Heart left ventricle (tissue), 16 donors: ENCODE measurements at regions not wholly inside any gene's neighbourhood (a gene's known extent, or its start where the extent isn't known, plus 50 kb on each side); places are given as distances from the start of the nearest gene placed in this dataset.
"Not testable (repeated sequence)": the region's sequence is repeated elsewhere in the genome, so short reads cannot be mapped to it uniquely, and the experiment has no call there.

Experiments used
- ATAC-seq, 4 donors: fragments of 200-7000 bp; cut with Tn5 transposase; one replicate each; pipeline ENCODE4 v1.9.1; 2020 to 2022; ENCODE audit warnings: moderate library complexity in 4 of 4, mild to moderate bottlenecking in 3 of 4, moderate number of reproducible peaks in 1 of 4
- DNase-seq, 5 donors: peaks; one replicate each; pipeline ENCODE4 v3.0.0-alpha.2; 2020
- H3K27ac ChIP-seq, 12 donors: fragments of 200-600 bp; sonication (generic) in 4 of 12; one replicate each; pipeline versions ENCODE4 v1.5.0 to v1.8.0; 2016 to 2022; ENCODE audit warnings: mild to moderate bottlenecking in 2 of 12
- H3K27me3 ChIP-seq, 9 donors: fragments of 200-600 bp; sonication (generic) in 2 of 9; one replicate each; pipeline versions ENCODE4 v1.5.1 to v1.8.0; 2016 to 2022; ENCODE audit warnings: mild to moderate bottlenecking in 3 of 9
- H3K36me3 ChIP-seq, 9 donors: fragments of 200-600 bp; sonication (generic) in 2 of 9; one replicate each; pipeline versions ENCODE4 v1.5.0 to v1.8.0; 2018 to 2022; ENCODE audit warnings: mild to moderate bottlenecking in 2 of 9
- H3K4me1 ChIP-seq, 12 donors: fragments of 200-600 bp; sonication (generic) in 4 of 12; one replicate each; pipeline versions ENCODE4 v1.5.0 to v1.8.0; 2016 to 2022; ENCODE audit warnings: mild to moderate bottlenecking in 3 of 12
- H3K4me3 ChIP-seq, 12 donors: fragments of 200-600 bp; sonication (generic) in 4 of 12; one replicate each; pipeline versions ENCODE4 v1.5.0 to v1.8.0; 2017 to 2022; ENCODE audit warnings: mild to moderate bottlenecking in 9 of 12, moderate library complexity in 4 of 12
- H3K9me3 ChIP-seq, 12 donors: fragments of 200-600 bp; sonication (generic) in 4 of 12; one replicate each; pipeline versions ENCODE4 v1.5.0 to v1.8.0; 2016 to 2022; ENCODE audit warnings: mild to moderate bottlenecking in 1 of 12
- POLR2A ChIP-seq, 2 donors: fragments of 450-650 bp; IDR thresholded peaks; one replicate each; pipeline ENCODE4 v1.6.1; 2017; ENCODE audit warnings: antibody characterized with exemption in 2 of 2, mild to moderate bottlenecking in 2 of 2, moderate library complexity in 2 of 2
- WGBS, 4 donors: extraction: QIAGEN DNeasy Blood & Tissue Kit in 2 of 4; methylation state at CpG; one replicate each; pipeline versions ENCODE4 v1.1.5 to v1.1.7; 2013 to 2018; 5-methylcytosine and 5-hydroxymethylcytosine counted together
- intact Hi-C, 10 donors: fragments of 100-400 bp; cut with DNase I; formaldehyde crosslinking; loops; one replicate each; pipeline versions ENCODE4 v1.11.1 to v1.14.2; 2022
- TF ChIP-seq, protein P1 (sequence below), 12 donors: fragments of 200-600 bp; sonication (generic) in 4 of 12; IDR thresholded peaks; one replicate each; pipeline versions ENCODE4 v1.5.0 to v1.8.0; 2018 to 2022; ENCODE audit warnings: antibody characterized with exemption in 12 of 12, mild to moderate bottlenecking in 5 of 12
- donor health status: ischemic (EF 13 %, LVEDD 7.1; RV severe dilation, severe dysfunction).
- donor health status: healthy with polysubstance abuse.
- donor health status: DM: no; HTN: yes; CAD: no.
- donor health status: DM: no; HTN: no; CAD: no.
- donor health status: ischemic (EF 25% LVEDD 6.9; RV normal size, moderate dysfunction).
- donor health status: ischemic (EF 25% LVEDD 5.7; RV mildly dilated, moderate dysfunction).
- donor health status: healthy.
- donor health status: DM: yes; HTN: yes; CAD: no.
- donor health status: ischemic (EF 35%, LVEDD 5.7; RV mildly dilated, moderate dysfunction).
- donor health status: nonischemic (EF 11% LVEDD 7.7; RV severe dilation, severe dysfunction).
- donor health status: DM: yes; HTN: yes; CAD: no.
- donor health status: PGD.
- donor health status: ischemic (EF 29% LVEDD 5.4; RV normal size, mild dysfunction).
- donor health status: nonischemic (EF 23%, LVEDD 6.1; RV moderate dilation, normal function).

DNA sequence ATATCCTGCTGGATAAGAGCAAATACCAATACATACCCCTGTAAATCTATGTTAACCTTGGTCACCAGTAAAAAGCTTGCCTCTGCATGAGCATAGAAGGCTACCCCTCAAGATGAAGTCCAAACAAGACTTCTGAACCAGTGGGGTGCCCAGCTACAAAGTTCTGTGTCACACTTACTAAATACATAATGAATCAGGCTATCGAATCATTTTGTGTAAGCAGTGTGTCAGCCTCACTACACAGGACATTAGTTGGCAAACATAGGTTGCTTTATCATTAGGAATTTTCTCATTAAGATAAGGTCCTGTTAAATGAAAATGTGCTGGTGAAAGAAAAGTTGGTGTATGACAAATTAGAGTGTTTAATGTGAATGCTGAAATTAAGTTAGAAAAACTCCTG is 452.0 kb downstream of the MFSD1 start:
- Histone ChIP-seq H3K27ac (no peak overlapping the region), H3K4me1 (no peaks in the 10 kb centered on the region), H3K36me3 (no peaks in the 10 kb centered on the region), H3K9me3 (peaks cover 0 to 18% (median 11%) of the 10 kb centered on the region in 12 donors), H3K27me3 (no peaks in the 10 kb centered on the region), H3K4me3 (no peak overlapping the region)
- intact Hi-C loops = loop anchor here in 2 of 10 donors (2.0 to 10.0 kb wide), 2 partner anchors 119 to 335 kb away; no protein-coding TSS in a partner anchor
- no peak for DNase-seq
- 84 to 92% (median 89%) methylated on average over 1 of the region's 1 CpG for WGBS, 4 donors
- no peak for ATAC-seq
- TF ChIP-seq, protein P1, sequence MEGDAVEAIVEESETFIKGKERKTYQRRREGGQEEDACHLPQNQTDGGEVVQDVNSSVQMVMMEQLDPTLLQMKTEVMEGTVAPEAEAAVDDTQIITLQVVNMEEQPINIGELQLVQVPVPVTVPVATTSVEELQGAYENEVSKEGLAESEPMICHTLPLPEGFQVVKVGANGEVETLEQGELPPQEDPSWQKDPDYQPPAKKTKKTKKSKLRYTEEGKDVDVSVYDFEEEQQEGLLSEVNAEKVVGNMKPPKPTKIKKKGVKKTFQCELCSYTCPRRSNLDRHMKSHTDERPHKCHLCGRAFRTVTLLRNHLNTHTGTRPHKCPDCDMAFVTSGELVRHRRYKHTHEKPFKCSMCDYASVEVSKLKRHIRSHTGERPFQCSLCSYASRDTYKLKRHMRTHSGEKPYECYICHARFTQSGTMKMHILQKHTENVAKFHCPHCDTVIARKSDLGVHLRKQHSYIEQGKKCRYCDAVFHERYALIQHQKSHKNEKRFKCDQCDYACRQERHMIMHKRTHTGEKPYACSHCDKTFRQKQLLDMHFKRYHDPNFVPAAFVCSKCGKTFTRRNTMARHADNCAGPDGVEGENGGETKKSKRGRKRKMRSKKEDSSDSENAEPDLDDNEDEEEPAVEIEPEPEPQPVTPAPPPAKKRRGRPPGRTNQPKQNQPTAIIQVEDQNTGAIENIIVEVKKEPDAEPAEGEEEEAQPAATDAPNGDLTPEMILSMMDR (IDR thresholded peaks at IDR 0.05) = no peak
- TF ChIP-seq POLR2A (IDR thresholded peaks at IDR 0.05) = no peak

DNA sequence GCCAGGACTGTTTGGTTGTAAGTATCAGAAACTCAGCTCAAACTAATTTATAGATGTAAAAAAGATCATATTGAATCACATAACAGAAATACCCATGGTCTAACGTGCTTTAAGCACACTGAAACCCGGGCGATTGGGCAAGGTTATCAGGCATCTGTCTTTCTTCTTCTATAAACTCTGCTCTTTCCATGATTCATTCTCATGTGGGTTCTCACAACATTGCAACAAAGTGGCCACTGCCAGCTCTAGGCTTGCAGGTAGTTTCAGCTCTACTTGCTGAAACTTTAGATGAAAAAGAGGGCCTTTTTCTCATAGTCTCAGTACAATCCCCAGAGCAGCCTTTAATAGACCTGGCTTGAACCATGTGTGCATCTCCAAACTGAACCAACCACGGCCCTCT is 456.1 kb downstream of the MFSD1 start:
- H3K27ac ChIP-seq = no peak overlapping the region
- TF ChIP-seq POLR2A (IDR thresholded peaks at IDR 0.05) = no peak
- TF ChIP-seq, protein P1 (IDR thresholded peaks at IDR 0.05) = no peak
- DNase-seq = no peak
- H3K4me1 ChIP-seq = no peaks in the 10 kb centered on the region
- peaks cover 0 to 4% (median under 1%) of the 10 kb centered on the region in 12 donors for H3K9me3 ChIP-seq
- 78 to 85% (median 83%) methylated on average over 4 of the region's 4 CpGs for WGBS, 4 donors
- intact Hi-C loops = loop anchor here in 8 of 10 donors (2.0 to 10.0 kb wide), 6 partner anchors 123 to 413 kb away; no protein-coding TSS in a partner anchor
- H3K36me3 ChIP-seq = no peaks in the 10 kb centered on the region
- ATAC-seq = no peak
- no peaks in the 10 kb centered on the region for H3K27me3 ChIP-seq
- H3K4me3 ChIP-seq = no peak overlapping the region

DNA sequence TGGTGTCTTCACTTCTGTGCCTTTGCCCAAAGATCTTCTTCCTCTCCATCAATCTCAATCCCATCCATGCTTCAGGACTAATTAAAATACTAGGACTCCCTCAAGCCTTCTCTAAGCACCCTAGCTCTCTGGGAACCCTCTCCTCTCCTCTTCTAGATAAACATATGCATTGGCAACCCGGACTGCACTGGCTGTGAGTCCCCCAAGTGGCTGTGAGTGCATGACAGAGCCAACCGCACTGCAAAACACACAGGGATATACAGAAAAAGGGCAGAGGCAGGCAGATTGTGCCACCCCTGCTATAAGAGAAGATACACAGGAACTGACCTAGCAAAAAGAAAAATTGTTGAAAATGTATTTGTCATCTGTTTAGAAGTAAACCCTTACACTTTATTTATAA is 457.1 kb downstream of the MFSD1 start:
- no peak overlapping the region for H3K27ac ChIP-seq
- WGBS, 4 donors = 51 to 66% (median 57%) methylated on average over 2 of the region's 2 CpGs
- ATAC-seq (no peak), DNase-seq (no peak)
- no peaks in the 10 kb centered on the region for H3K9me3 ChIP-seq
- no peaks in the 10 kb centered on the region for H3K27me3 ChIP-seq
- no peak overlapping the region for H3K4me3 ChIP-seq
- intact Hi-C loops = loop anchor here in 8 of 10 donors (2.0 to 10.0 kb wide), 6 partner anchors 124 to 414 kb away; no protein-coding TSS in a partner anchor
- no peaks in the 10 kb centered on the region for H3K4me1 ChIP-seq
- TF ChIP-seq POLR2A (IDR thresholded peaks at IDR 0.05) = no peak
- TF ChIP-seq, protein P1 (IDR thresholded peaks at IDR 0.05) = no peak
- H3K36me3 ChIP-seq = no peaks in the 10 kb centered on the region

DNA sequence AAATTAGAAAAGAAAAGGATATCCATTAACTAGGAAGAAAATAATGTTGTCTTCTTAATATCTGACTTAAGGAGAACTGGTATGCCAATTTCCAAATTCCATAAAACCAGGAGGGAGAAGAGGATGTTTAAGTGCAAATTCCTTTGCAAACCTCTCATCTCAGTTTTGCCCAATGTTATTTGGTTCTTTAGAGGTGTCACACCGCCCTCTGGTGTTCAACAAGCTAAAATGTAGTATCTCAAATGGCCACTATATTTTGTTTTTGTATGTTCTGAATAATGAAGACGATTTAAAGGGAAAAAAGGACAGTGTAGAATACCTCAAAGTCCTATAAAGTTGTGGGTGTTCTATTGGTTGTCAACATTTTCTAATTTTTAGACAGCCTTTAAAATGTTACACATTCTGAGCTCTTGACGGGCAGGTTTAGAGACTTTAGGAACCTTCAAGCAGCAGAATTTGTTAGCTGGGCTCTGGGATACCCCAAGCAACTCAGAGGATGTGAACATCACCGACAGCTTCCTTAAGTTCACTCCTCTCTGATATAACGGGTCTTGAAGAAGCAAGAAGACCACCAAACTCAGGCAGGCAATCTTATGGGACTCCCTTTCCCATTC is 458.3 kb downstream of the MFSD1 start:
- DNase-seq (peak in 3 of 5 donors; percentile 20 to 32 (median 29)), ATAC-seq (peak in 1 of 4 donors; percentile 49)
- Histone ChIP-seq H3K27ac (no peak overlapping the region), H3K4me1 (no peaks in the 10 kb centered on the region), H3K9me3 (no peaks in the 10 kb centered on the region), H3K4me3 (no peak overlapping the region), H3K27me3 (no peaks in the 10 kb centered on the region), H3K36me3 (no peaks in the 10 kb centered on the region)
- no peak for TF ChIP-seq POLR2A (IDR thresholded peaks at IDR 0.05)
- TF ChIP-seq, protein P1 (IDR thresholded peaks at IDR 0.05) = peak; percentile 54 to 81 (median 71)
- intact Hi-C loops = loop anchor here (1.0 to 10.0 kb wide), 12 partner anchors 322 to 747 kb away; no protein-coding TSS in a partner anchor
- 18 to 27% (median 24%) methylated on average over 5 of the region's 5 CpGs for WGBS, 4 donors

DNA sequence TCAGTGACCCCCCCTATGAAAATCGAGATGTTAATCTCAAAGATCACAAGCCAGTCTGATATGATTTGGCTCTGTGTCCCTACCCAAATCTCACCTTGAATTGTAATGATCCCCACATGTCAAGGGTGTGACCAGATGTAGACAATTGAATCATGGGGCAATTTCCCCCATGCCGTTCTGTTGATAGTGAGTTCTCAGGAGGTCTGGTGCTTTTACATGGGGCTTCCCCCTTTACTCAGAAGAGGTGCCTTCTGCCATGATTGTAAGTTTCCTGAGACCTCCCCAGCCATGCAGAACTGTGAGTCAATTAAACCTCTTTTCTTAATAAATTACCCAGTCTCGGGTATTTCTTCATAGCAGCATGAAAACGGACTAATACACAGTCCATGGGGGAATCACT is 459.5 kb downstream of the MFSD1 start:
- not testable (repeated sequence) for H3K27ac ChIP-seq, H3K4me3 ChIP-seq, H3K27me3 ChIP-seq, DNase-seq, H3K9me3 ChIP-seq, H3K4me1 ChIP-seq, H3K36me3 ChIP-seq, ATAC-seq
- WGBS, 4 donors = 59 to 61% (median 61%) methylated on average over 4 of the region's 4 CpGs
- intact Hi-C loops = loop anchor here (2.0 to 10.0 kb wide), 11 partner anchors 321 to 746 kb away; no protein-coding TSS in a partner anchor
